Nephron (organoid): ENCODE measurements at regions not wholly inside any gene's neighbourhood (a gene's known extent, or its start where the extent isn't known, plus 50 kb on each side); places are given as distances from the start of the nearest gene placed in this dataset.
A peak's percentile ranks its signal among the peaks of the same experiment; 100 is the strongest.

Experiments used
- H3K27ac Mint-ChIP-seq, 3 experiments: 2 replicates each; pipeline ENCODE4 v1.8.0; 2020; ENCODE audit warnings: mixed read lengths in 3 of 3, mild to moderate bottlenecking in 2 of 3, moderate library complexity in 1 of 3
- H3K27me3 Mint-ChIP-seq: 2 replicates; pipeline ENCODE4 v1.8.0; 2021; ENCODE audit warnings: low read depth, mild to moderate bottlenecking, moderate library complexity, mixed read lengths
- H3K36me3 Mint-ChIP-seq: 2 replicates; pipeline ENCODE4 v1.8.0; 2020; ENCODE audit warnings: low read depth, mixed read lengths
- H3K4me1 Mint-ChIP-seq: 2 replicates; pipeline ENCODE4 v1.8.0; 2020; ENCODE audit warnings: mixed read lengths
- H3K4me3 Mint-ChIP-seq, 3 experiments: 2 replicates each; pipeline ENCODE4 v1.8.0; 2020; ENCODE audit warnings: mild to moderate bottlenecking in 3 of 3, mixed read lengths in 3 of 3, moderate library complexity in 2 of 3
- H3K9me3 Mint-ChIP-seq: 2 replicates; pipeline ENCODE4 v1.8.0; 2020; ENCODE audit warnings: mixed read lengths
- CTCF ChIP-seq, 3 experiments: fragments of 200-600 bp; sonication (generic); IDR thresholded peaks; one replicate each; pipeline ENCODE4 v1.5.0; 2021; ENCODE audit warnings: antibody characterized with exemption in 3 of 3; ENCODE audit not compliant: unreplicated experiment in 3 of 3

GRCh38 chr2:20111311-20112131 lies 60.1 kb upstream of the LAPTM4A start:
- TF ChIP-seq CTCF (IDR thresholded peaks at IDR 0.05; ENCODE audit: unreplicated experiment in 3 of 3) = no peak
- H3K36me3 Mint-ChIP-seq = no peaks in the 10 kb centered on the region
- H3K4me3 Mint-ChIP-seq = no peak overlapping the region
- peaks cover 14% of the 10 kb centered on the region for H3K27me3 Mint-ChIP-seq
- peak overlapping the region in 1 of 3 experiments; percentile 4 for H3K27ac Mint-ChIP-seq
- H3K9me3 Mint-ChIP-seq = peaks cover 2% of the 10 kb centered on the region
- peaks cover 14% of the 10 kb centered on the region for H3K4me1 Mint-ChIP-seq

GRCh38 chr2:20110876-20111275 lies 59.4 kb upstream of the LAPTM4A start:
- Mint-ChIP-seq H3K36me3 (no peaks in the 10 kb centered on the region), H3K27ac (peak overlapping the region in 1 of 3 experiments; percentile 4), H3K9me3 (peaks cover 6% of the 10 kb centered on the region), H3K27me3 (peaks cover 16% of the 10 kb centered on the region), H3K4me3 (no peak overlapping the region), H3K4me1 (peaks cover 14% of the 10 kb centered on the region)
- no peak for TF ChIP-seq CTCF (IDR thresholded peaks at IDR 0.05; ENCODE audit: unreplicated experiment in 3 of 3)

- no peak overlapping the region for H3K4me3 Mint-ChIP-seq
- H3K4me1 Mint-ChIP-seq = peaks cover 14% of the 10 kb centered on the region
- H3K27me3 Mint-ChIP-seq = peaks cover 16% of the 10 kb centered on the region
- H3K27ac Mint-ChIP-seq = no peak overlapping the region
- no peaks in the 10 kb centered on the region for H3K36me3 Mint-ChIP-seq
- H3K9me3 Mint-ChIP-seq = peaks cover 6% of the 10 kb centered on the region
- TF ChIP-seq CTCF (IDR thresholded peaks at IDR 0.05; ENCODE audit: unreplicated experiment in 3 of 3) = no peak
Observed at GRCh38 chr2:20110383-20110782, 59.0 kb upstream of the LAPTM4A start.

- Mint-ChIP-seq H3K27ac (no peak overlapping the region), H3K4me1 (peaks cover 14% of the 10 kb centered on the region), H3K9me3 (peaks cover 6% of the 10 kb centered on the region), H3K36me3 (no peaks in the 10 kb centered on the region), H3K27me3 (peaks cover 21% of the 10 kb centered on the region), H3K4me3 (no peak overlapping the region)
- TF ChIP-seq CTCF (IDR thresholded peaks at IDR 0.05; ENCODE audit: unreplicated experiment in 3 of 3) = no peak
Observed at GRCh38 chr2:20108655-20109396, 57.4 kb upstream of the LAPTM4A start.

GRCh38 chr2:20107776-20108175 lies 56.3 kb upstream of the LAPTM4A start:
- peaks cover 14% of the 10 kb centered on the region for H3K4me1 Mint-ChIP-seq
- H3K9me3 Mint-ChIP-seq = peaks cover 10% of the 10 kb centered on the region
- no peak for TF ChIP-seq CTCF (IDR thresholded peaks at IDR 0.05; ENCODE audit: unreplicated experiment in 3 of 3)
- H3K4me3 Mint-ChIP-seq = no peak overlapping the region
- H3K36me3 Mint-ChIP-seq = peaks cover 3% of the 10 kb centered on the region
- H3K27ac Mint-ChIP-seq = peak overlapping the region in 1 of 3 experiments; percentile 22
- H3K27me3 Mint-ChIP-seq = peaks cover 21% of the 10 kb centered on the region
